KOPT-K1 (cell line): ENCODE measurements at regions not wholly inside any gene's neighbourhood (a gene's known extent, or its start where the extent isn't known, plus 50 kb on each side); places are given as distances from the start of the nearest gene placed in this dataset.

Experiments
- H3K27ac ChIP-seq: fragments of 200-600 bp; sonication (generic); 2 replicates; pipeline ENCODE4 v1.5.1; 2016; ENCODE audit warnings: antibody characterized with exemption, mild to moderate bottlenecking, low read depth, low read length; ENCODE audit not compliant: poor library complexity, severe bottlenecking
- H3K36me3 ChIP-seq: fragments of 200-600 bp; sonication (generic); 2 replicates; pipeline ENCODE4 v1.5.1; 2017; ENCODE audit warnings: antibody characterized with exemption, mild to moderate bottlenecking, low read length, moderate library complexity; ENCODE audit not compliant: insufficient read depth
- H3K9me3 ChIP-seq: fragments of 200-600 bp; sonication (generic); 2 replicates; pipeline ENCODE4 v1.5.1; 2017; ENCODE audit warnings: antibody characterized with exemption, low read length, mild to moderate bottlenecking; ENCODE audit not compliant: insufficient read depth, poor library complexity, severe bottlenecking

- no peak overlapping the region for H3K27ac ChIP-seq
- no peaks in the 10 kb centered on the region for H3K36me3 ChIP-seq
Measured at GRCh38 chr20:48571949-48572847, 255.6 kb downstream of the PREX1 start.

DNA sequence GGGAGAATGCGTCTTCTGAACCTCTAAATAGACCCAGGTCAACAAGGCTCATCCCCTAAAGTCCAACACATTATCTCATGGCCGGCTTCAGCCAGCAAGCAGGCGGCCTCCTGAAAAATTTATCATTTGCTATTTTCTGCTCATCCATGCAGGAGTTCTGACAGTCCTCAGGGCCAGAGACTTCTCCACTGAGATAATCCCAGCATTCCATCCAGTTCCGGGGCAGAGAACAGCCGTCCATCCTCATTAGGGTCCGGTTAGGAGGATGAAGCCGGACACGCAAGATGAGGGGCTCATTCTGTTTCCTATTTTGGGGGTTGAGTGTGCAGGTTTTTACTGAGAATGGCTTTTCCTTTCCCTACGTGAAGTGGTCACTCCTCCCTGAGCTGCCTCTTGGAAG, 258.1 kb downstream of the PREX1 start:
- H3K36me3 ChIP-seq: no peaks in the 10 kb centered on the region
- no peaks in the 10 kb centered on the region for H3K9me3 ChIP-seq
- no peak overlapping the region for H3K27ac ChIP-seq

More at GRCh38 chr20:48571949-48572847, 255.6 kb downstream of the PREX1 start:
- no peaks in the 10 kb centered on the region for H3K9me3 ChIP-seq

GRCh38 chr20:48568520-48568919, 259.3 kb downstream of the PREX1 start:
- H3K9me3 ChIP-seq: no peaks in the 10 kb centered on the region

DNA sequence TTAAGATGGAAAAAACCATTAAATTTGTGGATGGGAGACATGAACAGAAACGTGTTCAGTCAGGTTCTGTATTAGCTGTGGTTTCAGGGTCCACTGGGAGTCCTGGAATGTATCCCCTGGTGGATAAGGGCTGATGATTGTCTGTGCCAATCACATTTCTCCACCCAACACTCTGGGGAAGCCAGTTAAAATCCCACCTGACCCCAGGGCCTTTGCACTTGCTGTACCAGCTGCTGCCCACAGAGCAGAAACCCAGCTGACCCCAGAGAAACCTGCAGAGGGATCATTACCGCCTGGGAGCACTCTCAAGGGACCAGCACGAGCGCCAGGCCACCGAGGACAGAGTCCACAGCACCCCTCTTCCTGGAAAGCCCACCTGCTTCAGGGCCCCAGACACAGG, 260.7 kb downstream of the PREX1 start:
- Histone ChIP-seq H3K27ac (no peak overlapping the region), H3K9me3 (no peaks in the 10 kb centered on the region)

More at GRCh38 chr20:48568520-48568919, 259.3 kb downstream of the PREX1 start:
- Histone ChIP-seq H3K27ac (no peak overlapping the region), H3K36me3 (no peaks in the 10 kb centered on the region)

DNA sequence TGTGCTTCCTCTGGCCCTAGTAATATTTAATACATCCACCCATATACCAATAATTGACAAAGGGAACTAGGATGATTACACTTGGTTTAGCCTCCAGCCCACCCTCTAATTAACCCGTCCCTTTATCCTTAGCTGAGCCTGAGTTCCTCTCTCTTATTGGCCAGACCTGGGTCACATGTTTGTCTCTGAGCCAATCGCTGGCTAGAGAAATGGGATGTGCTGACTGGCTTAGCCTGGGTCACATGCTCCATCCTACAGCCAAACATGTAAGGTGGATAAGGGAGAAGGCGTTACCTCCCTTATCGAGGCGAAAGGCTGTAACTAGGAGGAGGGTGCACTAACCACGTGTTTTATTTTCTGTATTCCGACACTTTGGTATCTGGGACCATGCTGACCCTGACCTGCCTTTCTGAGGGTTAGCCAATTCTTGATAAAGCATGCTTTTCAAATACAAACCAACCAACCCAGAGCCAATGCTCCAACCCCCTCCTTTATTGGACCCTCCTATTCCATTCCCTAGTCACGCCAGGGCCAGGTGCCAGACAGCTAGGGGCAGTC, 262.7 kb downstream of the PREX1 start:
- Histone ChIP-seq H3K27ac (no peak overlapping the region), H3K9me3 (no peaks in the 10 kb centered on the region), H3K36me3 (no peaks in the 10 kb centered on the region)

More for the DNA sequence above, 260.7 kb downstream of the PREX1 start:
- no peaks in the 10 kb centered on the region for H3K36me3 ChIP-seq

DNA sequence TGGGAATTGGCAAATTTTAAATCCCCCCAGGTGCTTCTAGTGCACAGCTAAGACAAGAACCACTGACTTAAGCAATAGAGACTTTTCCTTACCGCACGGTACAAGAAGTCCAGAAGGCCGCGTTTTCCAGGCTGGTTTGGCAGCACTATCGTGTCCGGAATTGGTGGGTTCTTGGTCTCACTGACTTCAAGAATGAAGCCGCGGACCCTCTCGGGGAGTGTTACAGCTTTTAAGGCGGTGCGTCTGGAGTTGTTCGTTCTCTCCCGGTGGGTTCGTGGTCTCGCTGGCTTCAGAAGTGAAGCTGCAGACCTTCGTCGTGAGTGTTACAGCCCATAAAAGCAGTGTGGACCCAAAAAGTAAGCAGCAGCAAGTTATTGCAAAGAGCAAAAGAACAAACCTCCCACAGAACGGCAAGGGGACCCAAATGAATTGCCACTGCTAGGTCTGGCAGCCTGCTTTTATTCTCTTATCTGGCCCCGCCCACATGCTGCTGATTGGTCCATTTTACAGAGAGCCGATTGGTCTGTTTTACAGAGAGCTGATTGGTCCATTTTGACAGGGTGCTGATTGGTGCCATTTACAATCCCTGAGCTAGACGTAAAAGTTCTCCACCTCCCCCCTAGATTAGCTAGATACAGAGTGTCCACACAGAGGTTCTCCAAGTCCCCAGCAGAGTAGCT, 264.5 kb downstream of the PREX1 start:
- H3K36me3 ChIP-seq: no peaks in the 10 kb centered on the region
- H3K9me3 ChIP-seq: no peaks in the 10 kb centered on the region
- no peak overlapping the region for H3K27ac ChIP-seq

DNA sequence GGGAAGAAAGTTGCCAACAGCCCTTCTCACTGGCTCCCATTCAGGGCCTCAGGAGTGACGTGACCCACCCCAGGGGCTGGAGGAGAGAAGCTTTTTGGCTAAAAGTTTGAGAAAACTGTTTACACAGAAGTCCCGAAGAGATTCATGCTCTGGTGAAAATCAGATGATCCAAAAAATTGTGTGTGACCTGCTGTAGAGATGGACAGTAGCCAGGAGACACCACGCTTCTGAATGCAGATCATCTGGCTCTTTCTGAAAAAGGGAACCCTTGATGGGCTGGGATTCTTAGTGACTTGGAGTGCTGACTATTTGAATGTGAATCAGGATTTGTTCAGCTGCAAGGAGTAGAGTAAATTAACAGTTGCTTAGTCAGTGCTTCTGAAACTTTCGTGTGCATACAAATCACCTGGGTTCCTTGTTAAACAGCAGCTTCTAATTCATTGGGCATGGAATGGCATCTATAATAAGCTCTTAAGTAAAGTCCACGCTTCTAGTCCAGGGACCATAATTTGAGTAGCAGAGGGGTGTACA, 265.1 kb downstream of the PREX1 start:
- H3K27ac ChIP-seq: no peak overlapping the region
- no peaks in the 10 kb centered on the region for H3K9me3 ChIP-seq
- H3K36me3 ChIP-seq: no peaks in the 10 kb centered on the region

DNA sequence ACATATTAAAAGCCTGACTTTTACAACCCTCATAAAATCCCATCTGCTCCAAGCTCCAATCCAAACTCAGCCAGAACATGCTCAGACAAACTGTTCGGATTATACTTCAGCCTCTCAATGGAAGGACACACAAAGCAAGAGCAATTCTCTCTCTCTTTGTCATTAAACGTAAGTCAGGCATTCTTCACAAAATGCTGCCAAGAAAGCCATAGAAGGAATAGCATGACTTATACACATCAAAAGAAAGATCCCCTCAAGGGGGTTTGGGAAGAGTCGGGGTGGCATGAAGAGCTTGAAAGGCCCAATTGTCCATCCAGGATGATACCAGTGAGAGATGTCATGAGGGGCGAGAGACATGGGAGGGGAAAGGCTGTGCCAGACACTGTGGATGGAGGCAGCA, 268.9 kb downstream of the PREX1 start:
- Histone ChIP-seq H3K27ac (no peak overlapping the region), H3K36me3 (no peaks in the 10 kb centered on the region), H3K9me3 (no peaks in the 10 kb centered on the region)

GRCh38 chr20:48557380-48557779, 270.4 kb downstream of the PREX1 start:
- Histone ChIP-seq H3K36me3 (no peaks in the 10 kb centered on the region), H3K9me3 (no peaks in the 10 kb centered on the region)

GRCh38 chr20:48556956-48557355, 270.8 kb downstream of the PREX1 start:
- Histone ChIP-seq H3K27ac (no peak overlapping the region), H3K36me3 (no peaks in the 10 kb centered on the region)

More at GRCh38 chr20:48557380-48557779, 270.4 kb downstream of the PREX1 start:
- no peak overlapping the region for H3K27ac ChIP-seq

DNA sequence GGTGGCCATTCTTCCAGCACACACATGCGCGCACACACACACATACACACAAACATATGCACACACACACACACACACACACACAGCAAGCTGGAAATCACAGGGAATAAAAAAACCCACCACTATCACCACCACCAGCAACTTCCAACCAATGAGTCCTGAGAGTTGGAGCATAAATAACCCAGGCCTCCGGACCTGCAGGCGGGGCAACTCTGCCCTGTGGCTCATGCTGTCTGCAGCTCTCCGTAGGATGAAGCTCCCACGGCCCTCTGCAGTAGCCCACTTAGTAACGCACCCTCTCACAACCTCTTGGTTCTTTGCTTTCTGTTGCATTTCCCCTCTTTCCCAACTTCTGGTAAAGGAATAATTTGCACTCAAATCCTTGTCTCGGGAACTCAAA, 275.2 kb downstream of the PREX1 start:
- Histone ChIP-seq H3K36me3 (no peaks in the 10 kb centered on the region), H3K9me3 (no peaks in the 10 kb centered on the region)

More at GRCh38 chr20:48556956-48557355, 270.8 kb downstream of the PREX1 start:
- no peaks in the 10 kb centered on the region for H3K9me3 ChIP-seq

GRCh38 chr20:48550814-48551213, 277.0 kb downstream of the PREX1 start:
- H3K27ac ChIP-seq: no peak overlapping the region
- no peaks in the 10 kb centered on the region for H3K36me3 ChIP-seq

More for the DNA sequence above, 275.2 kb downstream of the PREX1 start:
- H3K27ac ChIP-seq: no peak overlapping the region

GRCh38 chr20:48547664-48548063, 280.1 kb downstream of the PREX1 start:
- no peaks in the 10 kb centered on the region for H3K36me3 ChIP-seq
- H3K27ac ChIP-seq: no peak overlapping the region
- H3K9me3 ChIP-seq: peaks cover 10% of the 10 kb centered on the region

More at GRCh38 chr20:48550814-48551213, 277.0 kb downstream of the PREX1 start:
- H3K9me3 ChIP-seq: no peaks in the 10 kb centered on the region

GRCh38 chr20:48544402-48545339, 283.1 kb downstream of the PREX1 start:
- peaks cover 15% of the 10 kb centered on the region for H3K9me3 ChIP-seq
- no peaks in the 10 kb centered on the region for H3K36me3 ChIP-seq
- no peak overlapping the region for H3K27ac ChIP-seq
